Body of pancreas (tissue), 4 donors: ENCODE measurements at regions not wholly inside any gene's neighbourhood (a gene's known extent, or its start where the extent isn't known, plus 50 kb on each side); places are given as distances from the start of the nearest gene placed in this dataset.

Experiments used
- ATAC-seq: fragments of 150-250 bp; one replicate; pipeline ENCODE4 v1.9.1; 2016
- DNase-seq, 4 donors: peaks; one replicate each; pipeline ENCODE4 v3.0.0-alpha.2; 2019
- H3K27ac ChIP-seq, 4 donors: fragments of 200-600 bp; sonication (generic); 1 replicate in 3 of 4; 2 replicates in 1 of 4; pipeline versions ENCODE4 v1.5.1 to v1.6.1; 2016 to 2019; ENCODE audit warnings: mild to moderate bottlenecking in 1 of 4, mixed read lengths in 1 of 4, moderate library complexity in 1 of 4
- H3K27me3 ChIP-seq, 2 donors: fragments of 200-600 bp; sonication (generic); one replicate each; pipeline ENCODE4 v1.6.0; 2016; ENCODE audit warnings: mild to moderate bottlenecking in 1 of 2
- H3K36me3 ChIP-seq, 2 donors: fragments of 200-600 bp; sonication (generic); replicated peaks in 1 of 2; 2 replicates each; pipeline ENCODE4 v1.5.1; 2016; ENCODE audit warnings: low read depth in 2 of 2; ENCODE audit not compliant: insufficient read depth in 1 of 2
- H3K4me1 ChIP-seq: fragments of 200-600 bp; sonication (generic); one replicate; pipeline ENCODE4 v1.6.0; 2016
- H3K4me3 ChIP-seq, 2 donors: fragments of 200-600 bp; sonication (generic); 1 replicate in 1 of 2; 2 replicates in 1 of 2; pipeline ENCODE4 v1.5.1; 2016 to 2019
- H3K9me3 ChIP-seq, 3 donors: fragments of 200-600 bp; sonication (generic); 1 replicate in 2 of 3; 2 replicates in 1 of 3; pipeline ENCODE4 v1.5.1; 2016
- CTCF ChIP-seq, 7 experiments: fragments of 450-650 bp in 4 of 7; fragments of 200-600 bp in 3 of 7; sonication (generic) in 3 of 7; IDR thresholded peaks; one replicate each; pipeline ENCODE4 v1.5.1; 2016 to 2019; ENCODE audit warnings: antibody characterized with exemption in 7 of 7
- POLR2A ChIP-seq, 3 donors: fragments of 450-650 bp; IDR thresholded peaks; one replicate each; pipeline ENCODE4 v1.6.1; 2016; ENCODE audit warnings: antibody characterized with exemption in 3 of 3, mild to moderate bottlenecking in 2 of 3
- WGBS, 2 donors: methylation state at CpG; one replicate each; pipeline ENCODE4 v1.1.5; 2017; 5-methylcytosine and 5-hydroxymethylcytosine counted together
- intact Hi-C: fragments of 100-400 bp; cut with DNase I; formaldehyde crosslinking; loops from one replicate; pipeline ENCODE4 v1.15.1; 2023

GRCh38 chr3:170719300-170719699 lies 133.4 kb upstream of the SLC7A14 start:
- ATAC-seq = no peak
- Histone ChIP-seq H3K4me3 (no peak overlapping the region), H3K27ac (no peak overlapping the region), H3K27me3 (no peaks in the 10 kb centered on the region), H3K9me3 (no peaks in the 10 kb centered on the region), H3K4me1 (no peaks in the 10 kb centered on the region), H3K36me3 (no peaks in the 10 kb centered on the region)
- TF ChIP-seq POLR2A (IDR thresholded peaks at IDR 0.05) (no peak), CTCF (IDR thresholded peaks at IDR 0.05) (no peak)
- DNase-seq = no peak
- 60 to 76% methylated on average over 1 of the region's 1 CpG for WGBS, 2 donors
- intact Hi-C loops = no loop called here

GRCh38 chr3:170718848-170719247 lies 133.0 kb upstream of the SLC7A14 start:
- intact Hi-C loops = no loop called here
- H3K4me3 ChIP-seq = no peak overlapping the region
- no peaks in the 10 kb centered on the region for H3K27me3 ChIP-seq
- no peak overlapping the region for H3K27ac ChIP-seq
- H3K36me3 ChIP-seq = no peaks in the 10 kb centered on the region
- no peak for TF ChIP-seq CTCF (IDR thresholded peaks at IDR 0.05)
- TF ChIP-seq POLR2A (IDR thresholded peaks at IDR 0.05) = no peak
- no peak for DNase-seq
- no peaks in the 10 kb centered on the region for H3K9me3 ChIP-seq
- no peak for ATAC-seq
- no peaks in the 10 kb centered on the region for H3K4me1 ChIP-seq
- WGBS, 2 donors = 77 to 88% methylated on average over 3 of the region's 3 CpGs

- Histone ChIP-seq H3K4me3 (no peak overlapping the region), H3K9me3 (no peaks in the 10 kb centered on the region), H3K36me3 (no peaks in the 10 kb centered on the region), H3K4me1 (no peaks in the 10 kb centered on the region), H3K27ac (no peak overlapping the region), H3K27me3 (no peaks in the 10 kb centered on the region)
- TF ChIP-seq CTCF (IDR thresholded peaks at IDR 0.05) (no peak), POLR2A (IDR thresholded peaks at IDR 0.05) (no peak)
- DNase-seq (no peak), ATAC-seq (no peak)
- intact Hi-C loops = no loop called here
- WGBS, 2 donors = 69 to 75% methylated on average over 6 of the region's 6 CpGs
Observed at GRCh38 chr3:170717410-170718402, 131.8 kb upstream of the SLC7A14 start.

- Histone ChIP-seq H3K27me3 (no peaks in the 10 kb centered on the region), H3K36me3 (no peaks in the 10 kb centered on the region), H3K4me3 (no peak overlapping the region), H3K9me3 (no peaks in the 10 kb centered on the region), H3K4me1 (no peaks in the 10 kb centered on the region), H3K27ac (no peak overlapping the region)
- no peak for TF ChIP-seq CTCF (IDR thresholded peaks at IDR 0.05)
- TF ChIP-seq POLR2A (IDR thresholded peaks at IDR 0.05) = no peak
- no peak for DNase-seq
- intact Hi-C loops = no loop called here
- WGBS, 2 donors = 60 to 67% methylated on average over 5 of the region's 5 CpGs
- no peak for ATAC-seq
Observed at GRCh38 chr3:170716172-170716805, 130.4 kb upstream of the SLC7A14 start.
